ENCODE measurements at regions not wholly inside any gene's neighbourhood (a gene's known extent, or its start where the extent isn't known, plus 50 kb on each side); places are given as distances from the start of the nearest gene placed in this dataset.

DNA sequence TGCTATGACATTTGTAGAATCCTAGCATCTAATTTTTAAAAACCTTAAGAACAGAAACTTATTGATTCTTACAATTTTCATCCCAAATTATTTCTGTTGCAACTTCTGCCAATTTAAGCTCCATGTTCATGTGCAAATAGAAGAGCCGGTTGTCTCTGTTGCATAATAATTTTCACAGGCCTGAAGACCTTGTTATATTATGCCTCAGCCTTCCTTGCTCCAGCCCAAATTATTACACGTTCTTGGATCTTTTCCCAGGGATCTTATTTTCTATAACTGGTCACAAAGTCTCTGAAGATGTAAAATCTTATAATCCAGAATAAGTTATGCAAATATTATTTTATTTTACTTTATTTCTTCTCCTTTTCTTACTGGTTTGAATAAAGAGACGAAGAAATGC is 210.7 kb upstream of the DPH6 start:
- Histone ChIP-seq H3K18ac (ENCODE audit: low read depth, low read length) (no peak overlapping the region), H2AK9ac (replicated peaks; ENCODE audit: low read depth, low read length, poor library complexity) (no peak overlapping the region), H4K8ac (ENCODE audit: low read depth in 2 of 2, low read length in 2 of 2) (no peak overlapping the region), H2BK20ac (ENCODE audit: low read depth, low read length) (no peak overlapping the region), H2BK15ac (ENCODE audit: low read depth, low read length) (no peak overlapping the region), H3K4me2 (ENCODE audit: low read depth, low read length) (no peak overlapping the region), H3K9me3 (ENCODE audit: control insufficient read depth, insufficient read depth, low read length) (no peaks in the 10 kb centered on the region), H3K9me1 (ENCODE audit: insufficient read depth, low read length) (no peaks in the 10 kb centered on the region), H3K56ac (ENCODE audit: extremely low read depth, insufficient read depth, low read length) (no peak overlapping the region), H3K9ac (ENCODE audit: low read depth, low read length) (no peak overlapping the region), H4K5ac (ENCODE audit: low read depth, low read length) (no peak overlapping the region), H2BK120ac (ENCODE audit: low read depth, low read length) (no peak overlapping the region), H3K36me3 (ENCODE audit: control insufficient read depth, insufficient read depth, low read length) (no peaks in the 10 kb centered on the region), H3K23ac (ENCODE audit: low read depth, low read length) (no peak overlapping the region), H4K91ac (ENCODE audit: insufficient read depth, low read depth, low read length) (no peak overlapping the region), H3K14ac (replicated peaks; ENCODE audit: low read depth, low read length) (no peak overlapping the region), H3K27ac (ENCODE audit: insufficient read depth, low read length) (no peak overlapping the region), H3K79me1 (ENCODE audit: low read depth in 1 of 2, low read length in 2 of 2) (no peaks in the 10 kb centered on the region), H3K4me1 (ENCODE audit: control insufficient read depth, insufficient read depth, low read length) (peaks cover 2% of the 10 kb centered on the region; the same call in 1 of the 2 replicates), H2AFZ (replicated peaks; ENCODE audit: low read length, poor library complexity) (no peak overlapping the region), H2AK5ac (ENCODE audit: low read depth, low read length) (no peak overlapping the region), H4K20me1 (ENCODE audit: insufficient read depth, low read length) (no peaks in the 10 kb centered on the region), H2BK5ac (ENCODE audit: low read depth, low read length, poor library complexity, severe bottlenecking) (no peak overlapping the region), H3K4me3 (ENCODE audit: insufficient read depth, low read depth, low read length) (no peak overlapping the region), H3K4ac (ENCODE audit: low read depth, low read length) (no peak overlapping the region), H3K27me3 (ENCODE audit: control insufficient read depth, insufficient read depth, low read length) (no peaks in the 10 kb centered on the region)
- in situ Hi-C loops (cut with MboI; ENCODE audit: low sequenced_read_pairs): loop anchor here (10.0 kb wide), 1 partner anchor 1378 kb away; no protein-coding TSS in a partner anchor
- ATAC-seq (ENCODE audit: low read depth) (no peak), DNase-seq (no peak)
- POLR2A ChIA-PET (ENCODE audit: unreplicated experiment): no interaction called here
- dilution Hi-C loops (cut with HindIII; ENCODE audit: low sequenced_read_pairs, unreplicated experiment): no loop called here
- CTCF ChIA-PET: no interaction called here
- no peak for TF ChIP-seq BHLHE40 (IDR thresholded peaks at IDR 0.05; ENCODE audit: low read depth, low read length)
- TF ChIP-seq MAFK (IDR thresholded peaks at IDR 0.05; ENCODE audit: low read depth, low read length): no peak
- TF ChIP-seq RCOR1 (IDR thresholded peaks at IDR 0.05; ENCODE audit: insufficient replicate concordance, low read length): no peak
- TF ChIP-seq RFX5 (IDR thresholded peaks at IDR 0.05; ENCODE audit: low read depth, low read length): no peak
- TF ChIP-seq, protein P1, sequence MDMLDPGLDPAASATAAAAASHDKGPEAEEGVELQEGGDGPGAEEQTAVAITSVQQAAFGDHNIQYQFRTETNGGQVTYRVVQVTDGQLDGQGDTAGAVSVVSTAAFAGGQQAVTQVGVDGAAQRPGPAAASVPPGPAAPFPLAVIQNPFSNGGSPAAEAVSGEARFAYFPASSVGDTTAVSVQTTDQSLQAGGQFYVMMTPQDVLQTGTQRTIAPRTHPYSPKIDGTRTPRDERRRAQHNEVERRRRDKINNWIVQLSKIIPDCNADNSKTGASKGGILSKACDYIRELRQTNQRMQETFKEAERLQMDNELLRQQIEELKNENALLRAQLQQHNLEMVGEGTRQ (IDR thresholded peaks at IDR 0.05; ENCODE audit: low read depth, low read length): no peak
- TF ChIP-seq, protein P2, sequence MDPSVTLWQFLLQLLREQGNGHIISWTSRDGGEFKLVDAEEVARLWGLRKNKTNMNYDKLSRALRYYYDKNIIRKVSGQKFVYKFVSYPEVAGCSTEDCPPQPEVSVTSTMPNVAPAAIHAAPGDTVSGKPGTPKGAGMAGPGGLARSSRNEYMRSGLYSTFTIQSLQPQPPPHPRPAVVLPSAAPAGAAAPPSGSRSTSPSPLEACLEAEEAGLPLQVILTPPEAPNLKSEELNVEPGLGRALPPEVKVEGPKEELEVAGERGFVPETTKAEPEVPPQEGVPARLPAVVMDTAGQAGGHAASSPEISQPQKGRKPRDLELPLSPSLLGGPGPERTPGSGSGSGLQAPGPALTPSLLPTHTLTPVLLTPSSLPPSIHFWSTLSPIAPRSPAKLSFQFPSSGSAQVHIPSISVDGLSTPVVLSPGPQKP (IDR thresholded peaks at IDR 0.05; ENCODE audit: borderline replicate concordance, low read depth, low read length): no peak
- no peak for TF ChIP-seq CHD1 (IDR thresholded peaks at IDR 0.05; ENCODE audit: low read depth, low read length)
- TF ChIP-seq POLR2A (IDR thresholded peaks at IDR 0.05; ENCODE audit: low read depth, low read length): no peak
- no peak for TF ChIP-seq FOS (IDR thresholded peaks at IDR 0.05; ENCODE audit: low read depth, low read length)
- no peak for TF ChIP-seq CEBPB (IDR thresholded peaks at IDR 0.05; ENCODE audit: low read depth, low read length)
- no peak for TF ChIP-seq SMC3 (IDR thresholded peaks at IDR 0.05; ENCODE audit: low read depth, low read length)
- no peak for TF ChIP-seq RAD21 (IDR thresholded peaks at IDR 0.05; ENCODE audit: low read length)
- TF ChIP-seq, protein P3, sequence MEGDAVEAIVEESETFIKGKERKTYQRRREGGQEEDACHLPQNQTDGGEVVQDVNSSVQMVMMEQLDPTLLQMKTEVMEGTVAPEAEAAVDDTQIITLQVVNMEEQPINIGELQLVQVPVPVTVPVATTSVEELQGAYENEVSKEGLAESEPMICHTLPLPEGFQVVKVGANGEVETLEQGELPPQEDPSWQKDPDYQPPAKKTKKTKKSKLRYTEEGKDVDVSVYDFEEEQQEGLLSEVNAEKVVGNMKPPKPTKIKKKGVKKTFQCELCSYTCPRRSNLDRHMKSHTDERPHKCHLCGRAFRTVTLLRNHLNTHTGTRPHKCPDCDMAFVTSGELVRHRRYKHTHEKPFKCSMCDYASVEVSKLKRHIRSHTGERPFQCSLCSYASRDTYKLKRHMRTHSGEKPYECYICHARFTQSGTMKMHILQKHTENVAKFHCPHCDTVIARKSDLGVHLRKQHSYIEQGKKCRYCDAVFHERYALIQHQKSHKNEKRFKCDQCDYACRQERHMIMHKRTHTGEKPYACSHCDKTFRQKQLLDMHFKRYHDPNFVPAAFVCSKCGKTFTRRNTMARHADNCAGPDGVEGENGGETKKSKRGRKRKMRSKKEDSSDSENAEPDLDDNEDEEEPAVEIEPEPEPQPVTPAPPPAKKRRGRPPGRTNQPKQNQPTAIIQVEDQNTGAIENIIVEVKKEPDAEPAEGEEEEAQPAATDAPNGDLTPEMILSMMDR (conservative IDR thresholded peaks at IDR 0.05; ENCODE audit: low read depth, low read length): no peak
- no peak for TF ChIP-seq NFE2L2 (IDR thresholded peaks at IDR 0.05; ENCODE audit: low read depth, low read length)
- TF ChIP-seq MAZ (IDR thresholded peaks at IDR 0.05; ENCODE audit: borderline replicate concordance, low read depth, low read length): no peak
- TF ChIP-seq MXI1 (IDR thresholded peaks at IDR 0.05; ENCODE audit: borderline replicate concordance, low read depth, low read length): no peak
- BruUV-seq (replicated peaks): no TSS peak
- 83% methylated on average over 1 of the region's 3 CpGs; no CpG with 5 or more reads in 1 of the 2 experiments for WGBS, 2 experiments (ENCODE audit: extremely low coverage in 2 of 2, insufficient read length in 1 of 2)
- intact Hi-C loops (cut with micrococcal nuclease): loop anchor here (10.0 kb wide), 6 partner anchors 268 to 1378 kb away; partner anchors contain the start of gene MEIS2

Data from IMR-90 (cell line).